Lower leg skin (tissue), 3 donors: ENCODE measurements at regions not wholly inside any gene's neighbourhood (a gene's known extent, or its start where the extent isn't known, plus 50 kb on each side); places are given as distances from the start of the nearest gene placed in this dataset.

ENCODE experiments used
- CTCF ChIP-seq, 3 donors: fragments of 450-650 bp; IDR thresholded peaks; one replicate each; pipeline ENCODE4 v1.5.1; 2016; ENCODE audit warnings: antibody characterized with exemption in 3 of 3, mild to moderate bottlenecking in 3 of 3, moderate library complexity in 2 of 3
- POLR2A ChIP-seq, 2 donors: fragments of 450-650 bp; IDR thresholded peaks; one replicate each; pipeline ENCODE4 v1.6.1; 2016 to 2017; ENCODE audit warnings: antibody characterized with exemption in 2 of 2, mild to moderate bottlenecking in 1 of 2, moderate library complexity in 1 of 2

DNA sequence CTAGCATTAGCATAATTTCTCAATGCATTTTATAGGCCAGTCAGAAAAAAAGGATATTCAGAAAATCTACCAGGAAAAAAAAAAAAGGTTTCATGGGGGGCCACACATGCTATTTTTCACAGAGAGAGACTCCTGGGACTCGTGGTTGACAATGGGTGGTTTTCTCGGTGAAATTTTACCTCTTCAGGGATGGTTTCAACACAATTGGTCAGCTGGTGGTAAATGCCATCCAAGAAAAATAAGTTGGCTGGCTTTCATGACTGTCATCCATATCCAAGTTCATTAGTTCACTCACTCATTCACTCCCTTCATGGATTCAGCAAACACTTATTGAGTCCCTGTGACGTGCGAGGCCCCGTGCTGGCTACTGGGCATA, 217.3 kb downstream of the SHQ1 start:
- TF ChIP-seq CTCF (IDR thresholded peaks at IDR 0.05) (no peak), POLR2A (IDR thresholded peaks at IDR 0.05) (no peak)
